Body of pancreas (tissue), 4 donors: ENCODE measurements at regions not wholly inside any gene's neighbourhood (a gene's known extent, or its start where the extent isn't known, plus 50 kb on each side); places are given as distances from the start of the nearest gene placed in this dataset.
"Not testable (repeated sequence)": the region's sequence is repeated elsewhere in the genome, so short reads cannot be mapped to it uniquely, and the experiment has no call there.

Source experiments
- ATAC-seq: fragments of 150-250 bp; one replicate; pipeline ENCODE4 v1.9.1; 2016
- DNase-seq, 4 donors: peaks; one replicate each; pipeline ENCODE4 v3.0.0-alpha.2; 2019
- H3K27ac ChIP-seq, 4 donors: fragments of 200-600 bp; sonication (generic); 1 replicate in 3 of 4; 2 replicates in 1 of 4; pipeline versions ENCODE4 v1.5.1 to v1.6.1; 2016 to 2019; ENCODE audit warnings: mild to moderate bottlenecking in 1 of 4, mixed read lengths in 1 of 4, moderate library complexity in 1 of 4
- H3K27me3 ChIP-seq, 2 donors: fragments of 200-600 bp; sonication (generic); one replicate each; pipeline ENCODE4 v1.6.0; 2016; ENCODE audit warnings: mild to moderate bottlenecking in 1 of 2
- H3K36me3 ChIP-seq, 2 donors: fragments of 200-600 bp; sonication (generic); replicated peaks in 1 of 2; 2 replicates each; pipeline ENCODE4 v1.5.1; 2016; ENCODE audit warnings: low read depth in 2 of 2; ENCODE audit not compliant: insufficient read depth in 1 of 2
- H3K4me1 ChIP-seq: fragments of 200-600 bp; sonication (generic); one replicate; pipeline ENCODE4 v1.6.0; 2016
- H3K4me3 ChIP-seq, 2 donors: fragments of 200-600 bp; sonication (generic); 1 replicate in 1 of 2; 2 replicates in 1 of 2; pipeline ENCODE4 v1.5.1; 2016 to 2019
- H3K9me3 ChIP-seq, 3 donors: fragments of 200-600 bp; sonication (generic); 1 replicate in 2 of 3; 2 replicates in 1 of 3; pipeline ENCODE4 v1.5.1; 2016
- CTCF ChIP-seq, 7 experiments: fragments of 450-650 bp in 4 of 7; fragments of 200-600 bp in 3 of 7; sonication (generic) in 3 of 7; IDR thresholded peaks; one replicate each; pipeline ENCODE4 v1.5.1; 2016 to 2019; ENCODE audit warnings: antibody characterized with exemption in 7 of 7
- POLR2A ChIP-seq, 3 donors: fragments of 450-650 bp; IDR thresholded peaks; one replicate each; pipeline ENCODE4 v1.6.1; 2016; ENCODE audit warnings: antibody characterized with exemption in 3 of 3, mild to moderate bottlenecking in 2 of 3
- WGBS, 2 donors: methylation state at CpG; one replicate each; pipeline ENCODE4 v1.1.5; 2017; 5-methylcytosine and 5-hydroxymethylcytosine counted together
- intact Hi-C: fragments of 100-400 bp; cut with DNase I; formaldehyde crosslinking; loops from one replicate; pipeline ENCODE4 v1.15.1; 2023

- Histone ChIP-seq H3K27ac (no peak overlapping the region), H3K36me3 (no peaks in the 10 kb centered on the region), H3K9me3 (no peaks in the 10 kb centered on the region), H3K4me1 (peaks cover 9% of the 10 kb centered on the region), H3K27me3 (no peaks in the 10 kb centered on the region), H3K4me3 (no peak overlapping the region)
- WGBS, 2 donors, result 41 to 46% methylated on average over 5 of the region's 5 CpGs
- no peak for ATAC-seq
- intact Hi-C loops, result no loop called here
- DNase-seq, result no peak
- TF ChIP-seq POLR2A (IDR thresholded peaks at IDR 0.05) (no peak), CTCF (IDR thresholded peaks at IDR 0.05) (no peak)
Observed at GRCh38 chr2:111522231-111522768, 361.7 kb downstream of the ANAPC1 start.

- H3K9me3 ChIP-seq, result no peaks in the 10 kb centered on the region
- TF ChIP-seq CTCF (IDR thresholded peaks at IDR 0.05), result no peak
- no peak for TF ChIP-seq POLR2A (IDR thresholded peaks at IDR 0.05)
- intact Hi-C loops, result no loop called here
- ATAC-seq (no peak), DNase-seq (peak in 1 of 4 donors; percentile 14)
- H3K4me3 ChIP-seq, result no peak overlapping the region
- WGBS, 2 donors, result 42 to 45% methylated on average over 12 of the region's 12 CpGs
- no peak overlapping the region for H3K27ac ChIP-seq
- H3K27me3 ChIP-seq, result no peaks in the 10 kb centered on the region
- peaks cover 9% of the 10 kb centered on the region for H3K4me1 ChIP-seq
- no peaks in the 10 kb centered on the region for H3K36me3 ChIP-seq
Observed at GRCh38 chr2:111523009-111523408, 361.0 kb downstream of the ANAPC1 start.

GRCh38 chr2:111525026-111525425 lies 359.0 kb downstream of the ANAPC1 start:
- H3K4me1 ChIP-seq, H3K27me3 ChIP-seq, H3K27ac ChIP-seq, DNase-seq, ATAC-seq, intact Hi-C loops, H3K9me3 ChIP-seq, H3K4me3 ChIP-seq, H3K36me3 ChIP-seq: not testable (repeated sequence)
- 74 to 79% methylated on average over 3 to 4 of the region's 4 CpGs for WGBS, 2 donors

- WGBS, 2 donors, result 69 to 92% methylated on average over 2 to 6 of the region's 7 CpGs
- intact Hi-C loops, H3K36me3 ChIP-seq, H3K9me3 ChIP-seq, ATAC-seq, H3K27ac ChIP-seq, DNase-seq, H3K27me3 ChIP-seq, H3K4me1 ChIP-seq, H3K4me3 ChIP-seq: not testable (repeated sequence)
Observed at GRCh38 chr2:111526041-111526639, 357.9 kb downstream of the ANAPC1 start.

GRCh38 chr2:111527707-111528400 lies 356.1 kb downstream of the ANAPC1 start:
- H3K27me3 ChIP-seq, H3K4me3 ChIP-seq, DNase-seq, ATAC-seq, H3K4me1 ChIP-seq, H3K36me3 ChIP-seq, H3K27ac ChIP-seq, H3K9me3 ChIP-seq, intact Hi-C loops: not testable (repeated sequence)
- WGBS, 2 donors, result 86 to 89% methylated on average over 6 to 7 of the region's 10 CpGs

- H3K9me3 ChIP-seq, DNase-seq, ATAC-seq, intact Hi-C loops, H3K4me3 ChIP-seq, H3K4me1 ChIP-seq, H3K27ac ChIP-seq, H3K36me3 ChIP-seq, H3K27me3 ChIP-seq: not testable (repeated sequence)
- 56 to 75% methylated on average over 3 to 4 of the region's 4 CpGs for WGBS, 2 donors
Observed at GRCh38 chr2:111529022-111529421, 355.0 kb downstream of the ANAPC1 start.

GRCh38 chr2:111530239-111530965 lies 353.6 kb downstream of the ANAPC1 start:
- H3K4me1 ChIP-seq, H3K27me3 ChIP-seq, H3K9me3 ChIP-seq, DNase-seq, H3K36me3 ChIP-seq, H3K4me3 ChIP-seq, H3K27ac ChIP-seq, ATAC-seq, intact Hi-C loops: not testable (repeated sequence)
- 31 to 37% methylated on average over 3 to 4 of the region's 5 CpGs for WGBS, 2 donors

- H3K27me3 ChIP-seq, H3K9me3 ChIP-seq, H3K4me3 ChIP-seq, H3K36me3 ChIP-seq, H3K4me1 ChIP-seq, DNase-seq, ATAC-seq, intact Hi-C loops, H3K27ac ChIP-seq: not testable (repeated sequence)
- 61 to 73% methylated on average over 2 of the region's 14 CpGs for WGBS, 2 donors
Observed at GRCh38 chr2:111532682-111533556, 351.1 kb downstream of the ANAPC1 start.
